PC-9 (cell line): ENCODE measurements at regions not wholly inside any gene's neighbourhood (a gene's known extent, or its start where the extent isn't known, plus 50 kb on each side); places are given as distances from the start of the nearest gene placed in this dataset.

Experiments
- BruUV-seq: library from RNA; stranded (reverse); fragments of 400-500 nt; replicated peaks from 2 replicates; lab custom pipeline; 2021; lab: Mats Ljungman, UMichigan
- CTCF ChIA-PET: fragments of 300-600 bp; sonication (Branson Sonifier 250); formaldehyde crosslinking; loops from one replicate; lab custom pipeline; 2022; ENCODE audit warnings: antibody characterized with exemption; lab: Charles Lee
- POLR2A ChIA-PET: fragments of 300-600 bp; sonication (Branson Sonifier 250); formaldehyde crosslinking; loops from one replicate; lab custom pipeline; 2022; ENCODE audit warnings: antibody characterized with exemption; ENCODE audit not compliant: unreplicated experiment; lab: Charles Lee
- DNase-seq, 2 experiments: peaks; one replicate each; pipeline versions ENCODE4 v3.0.0 to v3.0.0-alpha.2; 2015 to 2022; ENCODE audit warnings: mixed read lengths in 1 of 2
- H2AFZ ChIP-seq: fragments of 200-600 bp; sonication (generic); 2 replicates; pipeline ENCODE4 v1.8.1; 2017; ENCODE audit warnings: antibody characterized with exemption
- H3F3A ChIP-seq: fragments of 200-600 bp; sonication (generic); 2 replicates; pipeline ENCODE4 v1.8.1; 2017; ENCODE audit warnings: antibody characterized with exemption, mild to moderate bottlenecking, low read depth; ENCODE audit not compliant: insufficient read depth
- H3K27ac ChIP-seq: fragments of 200-600 bp; sonication (generic); 2 replicates; pipeline ENCODE4 v1.6.1; 2016; ENCODE audit warnings: mixed run types
- H3K27me3 ChIP-seq: fragments of 200-600 bp; sonication (generic); 2 replicates; pipeline ENCODE4 v1.6.1; 2016; ENCODE audit warnings: low read depth, mixed run types; ENCODE audit not compliant: insufficient read depth
- H3K36me3 ChIP-seq: fragments of 200-600 bp; sonication (generic); 2 replicates; pipeline ENCODE4 v1.6.1; 2016; ENCODE audit warnings: low read depth, mixed run types
- H3K4me1 ChIP-seq: fragments of 200-600 bp; sonication (generic); replicated peaks from 2 replicates; pipeline ENCODE4 v1.6.1; 2016; ENCODE audit warnings: mixed run types; ENCODE audit not compliant: insufficient read depth
- H3K4me2 ChIP-seq: fragments of 200-600 bp; sonication (generic); 2 replicates; pipeline ENCODE4 v1.6.1; 2017; ENCODE audit warnings: mixed run types
- H3K4me3 ChIP-seq: fragments of 200-600 bp; sonication (generic); 2 replicates; pipeline ENCODE4 v1.6.1; 2016; ENCODE audit warnings: mixed run types
- H3K79me2 ChIP-seq: fragments of 200-600 bp; sonication (generic); 2 replicates; pipeline ENCODE4 v1.6.1; 2017; ENCODE audit warnings: low read depth, mixed run types
- H3K9me2 ChIP-seq: fragments of 200-600 bp; sonication (generic); 2 replicates; pipeline ENCODE4 v1.8.1; 2017; ENCODE audit warnings: mild to moderate bottlenecking; ENCODE audit not compliant: insufficient read depth
- H3K9me3 ChIP-seq: fragments of 200-600 bp; sonication (generic); 2 replicates; pipeline ENCODE4 v1.8.1; 2016; ENCODE audit warnings: low read depth; ENCODE audit not compliant: insufficient read depth
- H4K20me1 ChIP-seq: fragments of 200-600 bp; sonication (generic); 2 replicates; pipeline ENCODE4 v1.8.1; 2017; ENCODE audit not compliant: insufficient read depth
- EZH2 ChIP-seq: fragments of 200-600 bp; sonication (generic); IDR thresholded peaks from 2 replicates; pipeline ENCODE4 v1.8.0; 2017; ENCODE audit warnings: antibody characterized with exemption, low read depth
- intact Hi-C: fragments of 100-400 bp; cut with micrococcal nuclease; formaldehyde crosslinking; loops from one replicate; pipeline ENCODE4 v1.10.0; 2022; ENCODE audit not compliant: unreplicated experiment
- TF ChIP-seq, protein P1 (sequence below): fragments of 200-600 bp; sonication (generic); conservative IDR thresholded peaks from 2 replicates; pipeline ENCODE4 v1.6.1; 2017; ENCODE audit warnings: mixed run types, antibody characterized with exemption, mild to moderate bottlenecking, moderate library complexity

DNA sequence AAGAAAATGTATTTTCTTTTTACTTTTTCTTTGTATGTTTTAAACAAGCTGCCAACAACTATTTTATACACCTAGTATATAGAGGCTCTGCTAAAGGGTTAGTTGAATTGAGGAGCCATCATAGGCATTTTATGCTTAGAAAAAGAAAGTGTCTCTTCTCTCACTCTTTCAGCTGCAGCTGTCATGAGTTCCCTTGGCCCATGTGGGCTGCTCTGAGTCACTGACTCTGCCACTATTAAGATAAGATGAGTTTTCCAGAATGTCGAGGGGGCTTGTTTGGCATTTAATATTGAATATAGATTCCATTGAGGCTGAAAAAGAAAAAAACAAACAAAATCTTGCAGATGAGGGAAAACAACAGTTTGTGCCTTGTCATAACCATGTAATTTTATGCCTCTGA, 126.0 kb upstream of the PAQR3 start:
- H3K36me3 ChIP-seq: no peaks in the 10 kb centered on the region
- no peaks in the 10 kb centered on the region for H3K9me2 ChIP-seq
- no peaks in the 10 kb centered on the region for H3K4me1 ChIP-seq
- H3K4me2 ChIP-seq: no peak overlapping the region
- BruUV-seq: no TSS peak
- no peak overlapping the region for H3K27ac ChIP-seq
- no peak overlapping the region for H2AFZ ChIP-seq
- ChIA-PET POLR2A (no interaction called here), CTCF (no interaction called here)
- no peaks in the 10 kb centered on the region for H3K9me3 ChIP-seq
- H3K4me3 ChIP-seq: no peak overlapping the region
- no peaks in the 10 kb centered on the region for H3K79me2 ChIP-seq
- no peaks in the 10 kb centered on the region for H3K27me3 ChIP-seq
- H4K20me1 ChIP-seq: no peaks in the 10 kb centered on the region
- no peak for DNase-seq
- intact Hi-C loops: no loop called here
- TF ChIP-seq, protein P1, sequence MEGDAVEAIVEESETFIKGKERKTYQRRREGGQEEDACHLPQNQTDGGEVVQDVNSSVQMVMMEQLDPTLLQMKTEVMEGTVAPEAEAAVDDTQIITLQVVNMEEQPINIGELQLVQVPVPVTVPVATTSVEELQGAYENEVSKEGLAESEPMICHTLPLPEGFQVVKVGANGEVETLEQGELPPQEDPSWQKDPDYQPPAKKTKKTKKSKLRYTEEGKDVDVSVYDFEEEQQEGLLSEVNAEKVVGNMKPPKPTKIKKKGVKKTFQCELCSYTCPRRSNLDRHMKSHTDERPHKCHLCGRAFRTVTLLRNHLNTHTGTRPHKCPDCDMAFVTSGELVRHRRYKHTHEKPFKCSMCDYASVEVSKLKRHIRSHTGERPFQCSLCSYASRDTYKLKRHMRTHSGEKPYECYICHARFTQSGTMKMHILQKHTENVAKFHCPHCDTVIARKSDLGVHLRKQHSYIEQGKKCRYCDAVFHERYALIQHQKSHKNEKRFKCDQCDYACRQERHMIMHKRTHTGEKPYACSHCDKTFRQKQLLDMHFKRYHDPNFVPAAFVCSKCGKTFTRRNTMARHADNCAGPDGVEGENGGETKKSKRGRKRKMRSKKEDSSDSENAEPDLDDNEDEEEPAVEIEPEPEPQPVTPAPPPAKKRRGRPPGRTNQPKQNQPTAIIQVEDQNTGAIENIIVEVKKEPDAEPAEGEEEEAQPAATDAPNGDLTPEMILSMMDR: no peak
- no peak for TF ChIP-seq EZH2
- H3F3A ChIP-seq: no peaks in the 10 kb centered on the region

DNA sequence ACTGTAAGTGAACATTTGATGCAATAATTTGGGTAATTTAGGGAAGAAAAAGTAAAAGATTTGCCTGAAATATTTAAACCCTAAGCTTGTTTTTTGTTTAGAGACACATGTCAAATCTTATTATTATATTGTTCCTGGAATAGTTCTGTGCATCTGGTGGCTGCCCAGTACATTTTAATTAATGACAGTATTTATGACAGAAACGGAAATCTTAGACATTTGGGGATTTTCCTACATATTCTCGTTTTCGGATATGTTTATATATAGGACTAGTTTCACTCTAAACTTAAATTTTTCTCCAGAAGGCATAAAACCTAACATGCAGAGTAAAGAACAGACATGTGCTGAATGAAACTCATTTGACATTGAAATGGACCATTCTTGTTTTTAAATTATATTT, 125.6 kb upstream of the PAQR3 start:
- ChIA-PET CTCF (no interaction called here), POLR2A (no interaction called here)
- Histone ChIP-seq H3K36me3 (no peaks in the 10 kb centered on the region), H3K4me3 (no peak overlapping the region), H3K9me2 (no peaks in the 10 kb centered on the region), H3F3A (no peaks in the 10 kb centered on the region), H3K27me3 (no peaks in the 10 kb centered on the region), H3K4me2 (no peak overlapping the region), H2AFZ (no peak overlapping the region), H3K4me1 (no peaks in the 10 kb centered on the region), H4K20me1 (no peaks in the 10 kb centered on the region), H3K27ac (no peak overlapping the region), H3K79me2 (no peaks in the 10 kb centered on the region), H3K9me3 (no peaks in the 10 kb centered on the region)
- BruUV-seq: no TSS peak
- TF ChIP-seq, protein P1: no peak
- no peak for TF ChIP-seq EZH2
- DNase-seq: no peak
- intact Hi-C loops: no loop called here

GRCh38 chr4:79059631-79060399, 120.6 kb upstream of the PAQR3 start:
- Histone ChIP-seq H4K20me1 (no peaks in the 10 kb centered on the region), H3K4me2 (no peak overlapping the region), H2AFZ (no peak overlapping the region), H3K9me2 (no peaks in the 10 kb centered on the region), H3K36me3 (no peaks in the 10 kb centered on the region), H3K79me2 (no peaks in the 10 kb centered on the region), H3K4me1 (no peaks in the 10 kb centered on the region), H3K27ac (no peak overlapping the region), H3K9me3 (no peaks in the 10 kb centered on the region), H3F3A (no peaks in the 10 kb centered on the region), H3K27me3 (no peaks in the 10 kb centered on the region), H3K4me3 (no peak overlapping the region)
- BruUV-seq: no TSS peak
- intact Hi-C loops: no loop called here
- DNase-seq: no peak
- TF ChIP-seq, protein P1: no peak
- TF ChIP-seq EZH2: no peak
- POLR2A ChIA-PET: no interaction called here
- CTCF ChIA-PET: no interaction called here
